H9 (cell line): ENCODE measurements at regions not wholly inside any gene's neighbourhood (a gene's known extent, or its start where the extent isn't known, plus 50 kb on each side); places are given as distances from the start of the nearest gene placed in this dataset.

ENCODE experiments used
- DNase-seq: peaks from one replicate; pipeline ENCODE4 v3.0.0-alpha.2; 2017
- H2AFZ ChIP-seq: one replicate; pipeline ENCODE4 v1.6.1; 2013; ENCODE audit warnings: mild to moderate bottlenecking, low read length, control low read depth, moderate library complexity
- H2AK5ac ChIP-seq: 2 replicates; pipeline ENCODE4 v1.6.1; 2013; ENCODE audit warnings: low read length, control low read depth, mixed read lengths; ENCODE audit not compliant: insufficient read length
- H2BK120ac ChIP-seq: one replicate; pipeline ENCODE4 v1.6.1; 2013; ENCODE audit warnings: low read depth, mild to moderate bottlenecking, low read length, control low read depth, inconsistent platforms; ENCODE audit not compliant: poor library complexity, severe bottlenecking
- H2BK12ac ChIP-seq: 2 replicates; pipeline ENCODE4 v1.6.1; 2013; ENCODE audit warnings: low read length, control low read depth, mixed read lengths, low read depth; ENCODE audit not compliant: insufficient read length
- H2BK15ac ChIP-seq: 2 replicates; pipeline ENCODE4 v1.6.1; 2013; ENCODE audit warnings: low read depth, low read length, control low read depth
- H2BK20ac ChIP-seq: one replicate; pipeline ENCODE4 v1.6.1; 2013; ENCODE audit warnings: low read depth, mild to moderate bottlenecking, low read length, control low read depth, inconsistent platforms; ENCODE audit not compliant: poor library complexity, severe bottlenecking
- H2BK5ac ChIP-seq: 2 replicates; pipeline ENCODE4 v1.6.1; 2013; ENCODE audit warnings: low read length, control low read depth, mixed read lengths; ENCODE audit not compliant: insufficient read length
- H3K14ac ChIP-seq: 2 replicates; pipeline ENCODE4 v1.6.1; 2013; ENCODE audit warnings: low read length, control low read depth; ENCODE audit not compliant: insufficient read depth
- H3K18ac ChIP-seq: 2 replicates; pipeline ENCODE4 v1.6.1; 2013; ENCODE audit warnings: low read depth, mild to moderate bottlenecking, mixed read lengths, low read length, control low read depth; ENCODE audit not compliant: insufficient read length
- H3K23ac ChIP-seq: 2 replicates; pipeline ENCODE4 v1.6.1; 2013; ENCODE audit warnings: low read length, control low read depth, mixed read lengths, low read depth; ENCODE audit not compliant: insufficient read length
- H3K23me2 ChIP-seq: 2 replicates; pipeline ENCODE4 v1.6.1; 2013; ENCODE audit warnings: low read depth, mild to moderate bottlenecking, mixed read lengths, low read length, control low read depth; ENCODE audit not compliant: insufficient read length, poor library complexity, severe bottlenecking
- H3K27ac ChIP-seq: 2 replicates; pipeline ENCODE4 v1.5.1; 2013; ENCODE audit warnings: low read length, control low read depth, mixed read lengths, low read depth; ENCODE audit not compliant: insufficient read length
- H3K27me3 ChIP-seq: 2 replicates; pipeline ENCODE4 v1.6.1; 2013; ENCODE audit warnings: low read length, control low read depth, inconsistent platforms; ENCODE audit not compliant: insufficient read depth
- H3K4ac ChIP-seq: 2 replicates; pipeline ENCODE4 v1.6.1; 2013; ENCODE audit warnings: low read depth, mild to moderate bottlenecking, control low read depth, inconsistent platforms, low read length, moderate library complexity
- H3K4me1 ChIP-seq: 2 replicates; pipeline ENCODE4 v1.6.1; 2013; ENCODE audit warnings: low read length, control low read depth, inconsistent platforms; ENCODE audit not compliant: insufficient read depth
- H3K4me2 ChIP-seq: 2 replicates; pipeline ENCODE4 v1.6.1; 2013; ENCODE audit warnings: low read length, control low read depth, mixed read lengths; ENCODE audit not compliant: insufficient read length, insufficient read depth
- H3K56ac ChIP-seq: 2 replicates; pipeline ENCODE4 v1.6.1; 2013; ENCODE audit warnings: low read depth, mild to moderate bottlenecking, mixed read lengths, low read length, control low read depth; ENCODE audit not compliant: insufficient read length
- H3K79me1 ChIP-seq: 2 replicates; pipeline ENCODE4 v1.6.1; 2013; ENCODE audit warnings: low read depth, mild to moderate bottlenecking, moderate library complexity, low read length, control low read depth, inconsistent platforms; ENCODE audit not compliant: insufficient read depth, poor library complexity, severe bottlenecking
- H3K79me2 ChIP-seq: 2 replicates; pipeline ENCODE4 v1.6.1; 2013; ENCODE audit warnings: low read length, control low read depth, inconsistent platforms; ENCODE audit not compliant: insufficient read depth
- H3K9ac ChIP-seq: 2 replicates; pipeline ENCODE4 v1.6.1; 2013; ENCODE audit warnings: low read length, control low read depth, mixed read lengths; ENCODE audit not compliant: insufficient read length; ENCODE audit errors: extremely low read depth
- H3K9me3 ChIP-seq: one replicate; pipeline ENCODE4 v1.6.1; 2013; ENCODE audit warnings: low read depth, low read length, inconsistent platforms; ENCODE audit not compliant: control insufficient read depth
- H3T11ph ChIP-seq: one replicate; pipeline ENCODE4 v1.6.1; 2013; ENCODE audit warnings: mild to moderate bottlenecking, low read length, control low read depth, inconsistent platforms
- H4K20me1 ChIP-seq: one replicate; pipeline ENCODE4 v1.6.1; 2013; ENCODE audit not compliant: control insufficient read depth, insufficient read length, insufficient read depth
- H4K5ac ChIP-seq: 2 replicates; pipeline ENCODE4 v1.6.1; 2013; ENCODE audit warnings: low read depth, mild to moderate bottlenecking, mixed read lengths, low read length, control low read depth; ENCODE audit not compliant: insufficient read length
- H4K8ac ChIP-seq: replicated peaks from 2 replicates; pipeline ENCODE4 v1.6.1; 2013; ENCODE audit warnings: low read length, control low read depth, mixed read lengths, low read depth; ENCODE audit not compliant: insufficient read length
- H4K91ac ChIP-seq: 2 replicates; pipeline ENCODE4 v1.6.1; 2013; ENCODE audit warnings: low read depth, mild to moderate bottlenecking, moderate library complexity, mixed read lengths, low read length, control low read depth; ENCODE audit not compliant: insufficient read length
- H3K27ac Mint-ChIP-seq, 3 experiments: 2 replicates in 2 of 3; 3 replicates in 1 of 3; pipeline ENCODE4 v1.8.0; 2020 to 2021; ENCODE audit warnings: mixed read lengths in 3 of 3, mild to moderate bottlenecking in 1 of 3, moderate library complexity in 1 of 3
- H3K27me3 Mint-ChIP-seq: 2 replicates; pipeline ENCODE4 v1.8.0; 2021; ENCODE audit warnings: low read depth, mild to moderate bottlenecking, moderate library complexity, mixed read lengths
- H3K36me3 Mint-ChIP-seq, 3 experiments: 2 replicates in 2 of 3; 3 replicates in 1 of 3; pipeline ENCODE4 v1.8.0; 2020 to 2021; ENCODE audit warnings: low read depth in 3 of 3, mixed read lengths in 3 of 3; ENCODE audit not compliant: insufficient read depth in 1 of 3
- H3K4me1 Mint-ChIP-seq, 2 experiments: 2 replicates each; pipeline ENCODE4 v1.8.0; 2020; ENCODE audit warnings: mixed read lengths in 2 of 2
- H3K4me3 Mint-ChIP-seq, 2 experiments: 2 replicates in 1 of 2; 3 replicates in 1 of 2; pipeline ENCODE4 v1.8.0; 2020 to 2021; ENCODE audit warnings: mild to moderate bottlenecking in 2 of 2, mixed read lengths in 2 of 2, moderate library complexity in 1 of 2
- H3K9me3 Mint-ChIP-seq, 2 experiments: 2 replicates in 1 of 2; 3 replicates in 1 of 2; pipeline ENCODE4 v1.8.0; 2020; ENCODE audit warnings: mild to moderate bottlenecking in 2 of 2, mixed read lengths in 2 of 2, moderate library complexity in 1 of 2
- CTCF ChIP-seq: fragments of 200-600 bp; sonication (generic); conservative IDR thresholded peaks from 3 replicates; pipeline ENCODE4 v1.8.0; 2021; ENCODE audit warnings: antibody characterized with exemption, mild to moderate bottlenecking
- WGBS: extraction: QIAGEN DNeasy Blood & Tissue Kit; methylation state at CpG from one replicate; pipeline ENCODE4 v1.1.7; 2013; ENCODE audit warnings: missing lambda C conversion rate, low lambda C conversion rate, mixed read lengths; ENCODE audit not compliant: insufficient read length; ENCODE audit errors: extremely low coverage; 5-methylcytosine and 5-hydroxymethylcytosine counted together

- Histone ChIP-seq H3K4ac (no peak overlapping the region), H2BK20ac (no peak overlapping the region), H4K5ac (no peak overlapping the region), H3K56ac (no peak overlapping the region), H2BK12ac (no peak overlapping the region), H2AFZ (no peak overlapping the region), H4K8ac (no peak overlapping the region), H4K20me1 (no peaks in the 10 kb centered on the region), H3K27me3 (no peaks in the 10 kb centered on the region; the same call in 1 of the 2 replicates), H3T11ph (no peak overlapping the region), H3K79me1 (no peaks in the 10 kb centered on the region), H3K14ac (no peak overlapping the region), H3K18ac (no peak overlapping the region), H3K27ac (no peak overlapping the region), H2AK5ac (no peak overlapping the region), H2BK5ac (no peak overlapping the region), H3K9me3 (no peaks in the 10 kb centered on the region), H3K79me2 (no peaks in the 10 kb centered on the region), H3K23ac (no peak overlapping the region), H3K9ac (no peak overlapping the region), H3K23me2 (peaks cover 6% of the 10 kb centered on the region), H3K4me2 (no peak overlapping the region), H4K91ac (no peak overlapping the region), H3K4me1 (no peaks in the 10 kb centered on the region), H2BK120ac (no peak overlapping the region), H2BK15ac (no peak overlapping the region)
- peaks cover 44% of the 10 kb centered on the region for H3K27me3 Mint-ChIP-seq
- no peak for DNase-seq
- no peaks in the 10 kb centered on the region; a peak in 2 of 5 replicates for H3K9me3 Mint-ChIP-seq
- H3K4me1 Mint-ChIP-seq, result peaks cover 10 to 15% of the 10 kb centered on the region in 2 experiments
- no peaks in the 10 kb centered on the region for H3K36me3 Mint-ChIP-seq
- H3K4me3 Mint-ChIP-seq, result no peak overlapping the region
- no peak overlapping the region for H3K27ac Mint-ChIP-seq
- no CpG with 5 or more reads among the region's 7 CpGs for WGBS
- no peak for TF ChIP-seq CTCF
Observed at GRCh38 chr5:174421408-174421805, 303.0 kb upstream of the MSX2 start.
